ENCODE measurements at regions not wholly inside any gene's neighbourhood (a gene's known extent, or its start where the extent isn't known, plus 50 kb on each side); places are given as distances from the start of the nearest gene placed in this dataset.
A peak's percentile ranks its signal among the peaks of the same experiment; 100 is the strongest.
"Not testable (repeated sequence)": the region's sequence is repeated elsewhere in the genome, so short reads cannot be mapped to it uniquely, and the experiment has no call there.

GRCh38 chr11:71723991-71724390, 109.0 kb upstream of the DEFB108B start:
- not testable (repeated sequence) for DNase-seq

GRCh38 chr11:71730748-71731147, 102.3 kb upstream of the DEFB108B start:
- DNase-seq, result not testable (repeated sequence)

- DNase-seq, result peak; percentile 28
These were observed 98.6 kb upstream of the DEFB108B start for GRCh38 chr11:71734368-71734767.

- DNase-seq, result not testable (repeated sequence)
These were observed 94.7 kb upstream of the DEFB108B start for GRCh38 chr11:71738317-71738716.

- not testable (repeated sequence) for DNase-seq
These were observed 89.6 kb upstream of the DEFB108B start for GRCh38 chr11:71743385-71743784.

- not testable (repeated sequence) for DNase-seq
These were observed 87.3 kb upstream of the DEFB108B start for GRCh38 chr11:71745656-71746055.

- DNase-seq, result not testable (repeated sequence)
These were observed 86.7 kb upstream of the DEFB108B start for GRCh38 chr11:71746263-71746662.

GRCh38 chr11:71748965-71749620, 83.9 kb upstream of the DEFB108B start:
- DNase-seq, result not testable (repeated sequence)

- not testable (repeated sequence) for DNase-seq
These were observed 82.1 kb upstream of the DEFB108B start for GRCh38 chr11:71750908-71751307.

- not testable (repeated sequence) for DNase-seq
These were observed 68.1 kb upstream of the DEFB108B start for GRCh38 chr11:71764695-71765491.

GRCh38 chr11:71767016-71767415, 66.0 kb upstream of the DEFB108B start:
- not testable (repeated sequence) for DNase-seq

GRCh38 chr11:71772193-71772592, 60.8 kb upstream of the DEFB108B start:
- not testable (repeated sequence) for DNase-seq

GRCh38 chr11:71774603-71775222, 58.3 kb upstream of the DEFB108B start:
- DNase-seq, result no peak

GRCh38 chr11:71780116-71780515, 52.9 kb upstream of the DEFB108B start:
- DNase-seq, result not testable (repeated sequence)

GRCh38 chr11:71780771-71781170, 52.2 kb upstream of the DEFB108B start:
- not testable (repeated sequence) for DNase-seq

GRCh38 chr11:71781491-71781890, 51.5 kb upstream of the DEFB108B start:
- DNase-seq, result not testable (repeated sequence)

- not testable (repeated sequence) for DNase-seq
These were observed 50.7 kb upstream of the DEFB108B start for GRCh38 chr11:71782229-71782861.

- DNase-seq, result not testable (repeated sequence)
These were observed 49.8 kb upstream of the DEFB108B start for GRCh38 chr11:71783191-71783590.
